GM23338 (cell line): ENCODE measurements at regions not wholly inside any gene's neighbourhood (a gene's known extent, or its start where the extent isn't known, plus 50 kb on each side); places are given as distances from the start of the nearest gene placed in this dataset.

Experiments used
- ATAC-seq: fragments of 200-7000 bp; cut with Tn5 transposase; 3 replicates; pipeline ENCODE4 v1.9.1; 2020
- DNase-seq: peaks from one replicate; pipeline ENCODE4 v3.0.0-alpha.2; 2015; ENCODE audit warnings: low spot score
- H2AFZ ChIP-seq: fragments of 200-600 bp; sonication (generic); 2 replicates; pipeline ENCODE4 v1.8.0; 2016; ENCODE audit warnings: antibody characterized with exemption, mild to moderate bottlenecking, moderate library complexity
- H3F3A ChIP-seq: fragments of 200-600 bp; sonication (generic); replicated peaks from 2 replicates; pipeline ENCODE4 v1.8.0; 2017; ENCODE audit warnings: antibody characterized with exemption, mixed run types, low read depth
- H3K27ac ChIP-seq: fragments of 200-600 bp; sonication (generic); 2 replicates; pipeline ENCODE4 v1.6.1; 2016; ENCODE audit warnings: low read depth
- H3K27me3 ChIP-seq: fragments of 200-600 bp; sonication (generic); 2 replicates; pipeline ENCODE4 v1.8.0; 2016; ENCODE audit warnings: mild to moderate bottlenecking, mixed run types, moderate library complexity; ENCODE audit not compliant: insufficient read depth
- H3K36me3 ChIP-seq: fragments of 200-600 bp; sonication (generic); 2 replicates; pipeline ENCODE4 v1.8.0; 2016; ENCODE audit warnings: mild to moderate bottlenecking; ENCODE audit not compliant: insufficient read depth
- H3K4me1 ChIP-seq: fragments of 200-600 bp; sonication (generic); 2 replicates; pipeline ENCODE4 v1.8.0; 2016; ENCODE audit warnings: mild to moderate bottlenecking, moderate library complexity; ENCODE audit not compliant: insufficient read depth
- H3K4me2 ChIP-seq: fragments of 200-600 bp; sonication (generic); 2 replicates; pipeline ENCODE4 v1.7.1; 2017; ENCODE audit warnings: mixed run types
- H3K4me3 ChIP-seq: fragments of 200-600 bp; sonication (generic); 2 replicates; pipeline ENCODE4 v1.6.1; 2016; ENCODE audit warnings: mixed run types
- H3K79me2 ChIP-seq: fragments of 200-600 bp; sonication (generic); replicated peaks from 2 replicates; pipeline ENCODE4 v1.8.0; 2017; ENCODE audit warnings: mild to moderate bottlenecking; ENCODE audit not compliant: insufficient read depth
- H3K9me2 ChIP-seq: fragments of 200-600 bp; sonication (generic); 2 replicates; pipeline ENCODE4 v1.8.0; 2017; ENCODE audit not compliant: insufficient read depth
- H4K20me1 ChIP-seq: fragments of 200-600 bp; sonication (generic); replicated peaks from 2 replicates; pipeline ENCODE4 v1.8.0; 2017; ENCODE audit warnings: mild to moderate bottlenecking; ENCODE audit not compliant: insufficient read depth
- H3K27ac Mint-ChIP-seq: 2 replicates; pipeline ENCODE4 v1.8.0; 2020; ENCODE audit warnings: inconsistent platforms, mild to moderate bottlenecking, moderate library complexity, mixed read lengths
- H3K27me3 Mint-ChIP-seq: 3 replicates; pipeline ENCODE4 v1.8.0; 2022; ENCODE audit warnings: low read depth, mild to moderate bottlenecking, moderate library complexity, mixed read lengths, inconsistent platforms; ENCODE audit not compliant: insufficient read depth, poor library complexity
- H3K36me3 Mint-ChIP-seq: 3 replicates; pipeline ENCODE4 v1.8.0; 2021; ENCODE audit warnings: low read depth, mild to moderate bottlenecking, inconsistent platforms, moderate library complexity, mixed read lengths
- H3K4me1 Mint-ChIP-seq: 3 replicates; pipeline ENCODE4 v1.8.0; 2020; ENCODE audit warnings: mild to moderate bottlenecking, inconsistent platforms, mixed read lengths
- H3K4me3 Mint-ChIP-seq: 3 replicates; pipeline ENCODE4 v1.8.0; 2021; ENCODE audit warnings: moderate library complexity, mild to moderate bottlenecking, inconsistent platforms, mixed read lengths
- H3K9me3 Mint-ChIP-seq: 3 replicates; pipeline ENCODE4 v1.8.0; 2020; ENCODE audit warnings: moderate library complexity, mild to moderate bottlenecking, inconsistent platforms, mixed read lengths
- CREB1 ChIP-seq: fragments of 250-450 bp; sonication (Bioruptor Pico); IDR thresholded peaks from 2 replicates; pipeline ENCODE4 v1.5.0; 2020; ENCODE audit warnings: low read depth, mild to moderate bottlenecking, moderate library complexity
- EZH2 ChIP-seq: fragments of 200-600 bp; sonication (generic); IDR thresholded peaks from one replicate; pipeline ENCODE4 v1.8.0; 2017; ENCODE audit warnings: antibody characterized with exemption, mild to moderate bottlenecking, low read depth; ENCODE audit not compliant: unreplicated experiment
- EZH2phosphoT487 ChIP-seq: fragments of 200-600 bp; sonication (generic); IDR thresholded peaks from one replicate; pipeline ENCODE4 v1.8.1; 2018; ENCODE audit warnings: antibody characterized with exemption; ENCODE audit not compliant: unreplicated experiment
- JUNB ChIP-seq: IDR thresholded peaks from one replicate; pipeline ENCODE4 v1.6.1; 2016; ENCODE audit warnings: antibody characterized with exemption; ENCODE audit not compliant: unreplicated experiment
- NANOG ChIP-seq: IDR thresholded peaks from 2 replicates; pipeline ENCODE4 v1.6.1; 2016; ENCODE audit warnings: antibody characterized with exemption, borderline replicate concordance
- POLR2AphosphoS5 ChIP-seq: IDR thresholded peaks from 2 replicates; pipeline ENCODE4 v1.6.1; 2016; ENCODE audit warnings: antibody characterized with exemption, low read depth
- REST ChIP-seq: IDR thresholded peaks from one replicate; pipeline ENCODE4 v1.6.1; 2018; ENCODE audit warnings: antibody characterized with exemption; ENCODE audit not compliant: unreplicated experiment
- STAT1 ChIP-seq: IDR thresholded peaks from one replicate; pipeline ENCODE4 v1.6.1; 2016; ENCODE audit warnings: antibody characterized with exemption; ENCODE audit not compliant: unreplicated experiment
- ZNF114 ChIP-seq: fragments of 250-450 bp; sonication (Bioruptor Pico); IDR thresholded peaks from 2 replicates; pipeline ENCODE4 v1.5.0; 2020; ENCODE audit warnings: mild to moderate bottlenecking, moderate library complexity
- ZNF331 ChIP-seq: fragments of 250-450 bp; sonication (Bioruptor Pico); IDR thresholded peaks from 2 replicates; pipeline ENCODE4 v1.5.0; 2020; ENCODE audit warnings: low read depth, mild to moderate bottlenecking, moderate library complexity
- ZNF462 ChIP-seq: fragments of 250-450 bp; sonication (Bioruptor Pico); IDR thresholded peaks from 2 replicates; pipeline ENCODE4 v1.5.0; 2020; ENCODE audit warnings: mild to moderate bottlenecking, moderate library complexity
- TF ChIP-seq, protein P1 (sequence below), 2 experiments: fragments of 200-600 bp in 1 of 2; sonication (generic) in 1 of 2; conservative IDR thresholded peaks; 2 replicates each; pipeline versions ENCODE4 v1.5.1 to v1.6.1; 2016 to 2017; ENCODE audit warnings: antibody characterized with exemption in 2 of 2, low read depth in 2 of 2, mild to moderate bottlenecking in 2 of 2, moderate library complexity in 1 of 2
- TF ChIP-seq, protein P2 (sequence below): IDR thresholded peaks from 2 replicates; pipeline ENCODE4 v1.6.1; 2016; ENCODE audit warnings: antibody characterized with exemption

GRCh38 chr5:152811988-152812387, 406.9 kb upstream of the NMUR2 start:
- Mint-ChIP-seq H3K4me3 (no peak overlapping the region), H3K4me1 (peaks cover 3% of the 10 kb centered on the region; the same call in 1 of the 3 replicates), H3K27me3 (no peaks in the 10 kb centered on the region), H3K9me3 (peaks cover 23% of the 10 kb centered on the region), H3K36me3 (peaks cover 20% of the 10 kb centered on the region), H3K27ac (no peak overlapping the region)
- H3K27me3 ChIP-seq = no peaks in the 10 kb centered on the region
- H3K4me1 ChIP-seq = peaks cover 9% of the 10 kb centered on the region; the same call in 1 of the 2 replicates
- no peaks in the 10 kb centered on the region for H3F3A ChIP-seq
- DNase-seq (no peak), ATAC-seq (no peak)
- no peaks in the 10 kb centered on the region for H4K20me1 ChIP-seq
- no peak overlapping the region for H3K4me3 ChIP-seq
- H3K27ac ChIP-seq = no peak overlapping the region
- H2AFZ ChIP-seq = no peak overlapping the region
- TF ChIP-seq ZNF462 (no peak), EZH2 (no peak), ZNF331 (CRISPR knock-in tag) (no peak), NANOG (no peak), CREB1 (no peak), EZH2phosphoT487 (no peak), POLR2AphosphoS5 (no peak), REST (no peak), JUNB (no peak), ZNF114 (no peak), STAT1 (no peak)
- TF ChIP-seq, protein P1, sequence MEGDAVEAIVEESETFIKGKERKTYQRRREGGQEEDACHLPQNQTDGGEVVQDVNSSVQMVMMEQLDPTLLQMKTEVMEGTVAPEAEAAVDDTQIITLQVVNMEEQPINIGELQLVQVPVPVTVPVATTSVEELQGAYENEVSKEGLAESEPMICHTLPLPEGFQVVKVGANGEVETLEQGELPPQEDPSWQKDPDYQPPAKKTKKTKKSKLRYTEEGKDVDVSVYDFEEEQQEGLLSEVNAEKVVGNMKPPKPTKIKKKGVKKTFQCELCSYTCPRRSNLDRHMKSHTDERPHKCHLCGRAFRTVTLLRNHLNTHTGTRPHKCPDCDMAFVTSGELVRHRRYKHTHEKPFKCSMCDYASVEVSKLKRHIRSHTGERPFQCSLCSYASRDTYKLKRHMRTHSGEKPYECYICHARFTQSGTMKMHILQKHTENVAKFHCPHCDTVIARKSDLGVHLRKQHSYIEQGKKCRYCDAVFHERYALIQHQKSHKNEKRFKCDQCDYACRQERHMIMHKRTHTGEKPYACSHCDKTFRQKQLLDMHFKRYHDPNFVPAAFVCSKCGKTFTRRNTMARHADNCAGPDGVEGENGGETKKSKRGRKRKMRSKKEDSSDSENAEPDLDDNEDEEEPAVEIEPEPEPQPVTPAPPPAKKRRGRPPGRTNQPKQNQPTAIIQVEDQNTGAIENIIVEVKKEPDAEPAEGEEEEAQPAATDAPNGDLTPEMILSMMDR (conservative IDR thresholded peaks at IDR 0.05; ENCODE audit: low read depth in 2 of 2) = no peak
- TF ChIP-seq, protein P2, sequence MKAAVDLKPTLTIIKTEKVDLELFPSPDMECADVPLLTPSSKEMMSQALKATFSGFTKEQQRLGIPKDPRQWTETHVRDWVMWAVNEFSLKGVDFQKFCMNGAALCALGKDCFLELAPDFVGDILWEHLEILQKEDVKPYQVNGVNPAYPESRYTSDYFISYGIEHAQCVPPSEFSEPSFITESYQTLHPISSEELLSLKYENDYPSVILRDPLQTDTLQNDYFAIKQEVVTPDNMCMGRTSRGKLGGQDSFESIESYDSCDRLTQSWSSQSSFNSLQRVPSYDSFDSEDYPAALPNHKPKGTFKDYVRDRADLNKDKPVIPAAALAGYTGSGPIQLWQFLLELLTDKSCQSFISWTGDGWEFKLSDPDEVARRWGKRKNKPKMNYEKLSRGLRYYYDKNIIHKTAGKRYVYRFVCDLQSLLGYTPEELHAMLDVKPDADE = no peak
- 0 out of 2 replicates have a peak, but pooled peaks cover 7% of the 10 kb centered on the region for H3K36me3 ChIP-seq
- H3K4me2 ChIP-seq = no peak overlapping the region
- no peaks in the 10 kb centered on the region for H3K79me2 ChIP-seq
- no peaks in the 10 kb centered on the region for H3K9me2 ChIP-seq
